ENCODE measurements at regions not wholly inside any gene's neighbourhood (a gene's known extent, or its start where the extent isn't known, plus 50 kb on each side); places are given as distances from the start of the nearest gene placed in this dataset.

- DNase-seq, result no peak
Measured at GRCh38 chr3:113096188-113096892, 105.6 kb downstream of the GTPBP8 start.

DNA sequence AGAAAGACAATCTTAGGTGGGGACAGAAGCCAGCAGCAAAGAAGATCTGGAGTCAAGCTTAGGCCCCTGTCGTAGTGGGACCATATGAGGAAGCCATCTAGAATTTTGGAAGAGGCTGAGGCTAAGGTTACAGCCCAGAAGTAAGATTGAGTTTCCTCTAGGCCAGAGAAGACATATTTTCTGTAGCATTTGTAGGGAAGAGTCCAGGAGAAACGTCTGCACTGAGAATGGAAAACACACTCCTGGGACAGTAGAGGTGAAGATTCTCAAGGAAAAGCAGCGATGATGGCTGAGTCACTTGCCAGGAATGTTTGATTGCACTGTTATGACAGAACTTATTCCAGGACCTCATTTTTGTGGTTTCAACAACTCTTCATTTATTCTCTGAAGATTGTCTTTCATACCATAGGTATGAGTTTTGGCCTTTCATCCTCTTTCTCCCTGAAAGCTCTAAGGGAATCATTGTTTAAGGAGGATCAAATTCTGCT is 107.2 kb downstream of the GTPBP8 start:
- no peak for DNase-seq

DNA sequence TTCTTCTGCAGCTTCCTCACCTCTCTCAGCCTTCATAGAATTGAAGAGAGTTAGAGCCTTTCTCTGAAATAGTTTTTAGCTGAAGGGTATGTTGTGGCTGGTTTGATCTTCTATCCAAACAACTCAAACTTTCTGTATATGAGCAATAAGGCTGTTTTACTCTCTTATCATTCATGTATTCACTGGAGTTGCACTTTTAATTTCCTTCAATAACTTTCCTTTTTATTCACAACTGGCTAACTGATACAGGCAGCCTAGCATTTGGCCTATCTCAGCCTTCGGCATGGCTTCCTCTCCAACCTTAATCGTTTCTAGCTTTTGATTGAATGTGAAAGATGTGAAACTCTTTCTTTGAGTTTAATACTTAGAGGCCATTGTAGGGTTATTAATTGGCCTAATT is 109.3 kb downstream of the GTPBP8 start:
- DNase-seq, result no peak

DNA sequence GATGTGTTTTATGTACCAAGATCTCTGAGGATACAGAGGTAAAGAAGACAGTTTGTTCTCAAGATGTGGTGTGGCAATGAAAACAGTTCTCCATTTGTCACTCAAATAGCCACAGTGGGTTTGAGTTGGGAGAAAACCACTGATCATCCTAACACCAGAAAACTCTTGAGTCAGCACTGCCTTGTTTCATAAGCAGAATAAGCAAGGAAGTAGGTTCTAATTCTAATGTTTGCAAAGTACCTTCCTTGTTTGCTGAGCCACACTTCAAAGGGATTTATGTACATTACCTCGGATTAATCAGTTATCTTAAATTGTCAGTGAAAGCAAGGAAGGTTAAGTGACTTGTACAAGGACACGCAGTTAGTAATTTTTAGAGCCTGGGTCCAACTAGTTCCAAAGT is 107.8 kb upstream of the BOC start:
- no peak for DNase-seq

- no peak for DNase-seq
Measured at GRCh38 chr3:113104357-113105092, 106.8 kb upstream of the BOC start.

DNA sequence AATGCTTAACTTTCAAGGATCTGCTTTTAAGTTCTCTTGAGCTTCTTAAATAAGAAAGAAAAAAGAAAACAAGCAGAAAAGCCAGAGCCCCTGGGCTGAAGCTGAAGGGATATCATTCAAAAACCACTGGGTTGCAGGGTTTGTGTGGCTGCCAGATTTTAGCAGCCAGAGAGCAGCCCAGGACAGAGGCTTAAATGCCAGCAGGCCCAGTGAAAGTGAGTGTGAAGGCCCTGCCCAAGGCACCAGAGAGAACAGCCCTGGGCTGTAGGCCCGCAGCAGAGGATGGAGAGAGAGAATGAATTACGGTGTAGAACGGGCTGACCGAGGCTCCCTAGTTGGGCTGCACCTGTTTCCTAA is 106.3 kb upstream of the BOC start:
- DNase-seq, result no peak

- no peak for DNase-seq
Measured at GRCh38 chr3:113105966-113106660, 105.2 kb upstream of the BOC start.

GRCh38 chr3:113110267-113110666 is 101.1 kb upstream of the BOC start:
- DNase-seq, result no peak

DNA sequence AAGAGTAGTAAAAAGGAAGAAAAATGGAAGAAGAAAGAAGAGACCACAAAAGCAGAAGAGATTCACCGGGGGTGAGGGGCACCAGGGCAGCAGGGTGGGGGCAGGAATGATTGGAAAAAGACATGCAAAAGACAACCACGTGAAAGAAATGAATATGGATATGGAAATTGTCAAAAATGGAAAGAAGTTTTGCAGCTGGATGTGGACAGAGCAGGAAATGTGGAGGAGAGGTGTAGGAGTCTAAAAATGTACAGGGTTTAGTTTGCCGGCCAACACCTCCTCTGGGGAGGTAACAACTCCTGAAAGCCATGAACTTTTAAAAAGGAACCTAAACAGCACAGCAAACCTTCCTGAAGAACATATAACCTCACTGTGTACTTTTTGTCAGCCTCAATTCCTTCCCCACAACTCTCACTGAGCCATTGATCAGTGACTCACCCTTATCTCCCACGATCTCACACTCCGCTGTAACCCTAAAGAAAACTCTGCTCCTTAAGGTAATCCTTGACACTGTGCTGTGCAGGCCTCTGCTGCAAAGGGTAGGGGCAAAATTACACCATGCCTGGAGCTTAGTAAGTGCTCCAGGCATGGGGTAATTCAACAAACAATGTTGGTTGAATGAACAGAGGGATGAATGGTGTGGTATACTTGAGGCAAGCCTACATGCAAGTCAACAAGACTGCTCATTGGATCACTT is 100.2 kb upstream of the BOC start:
- no peak for DNase-seq

- DNase-seq, result no peak
Measured at GRCh38 chr3:113113361-113113760, 98.0 kb upstream of the BOC start.

DNA sequence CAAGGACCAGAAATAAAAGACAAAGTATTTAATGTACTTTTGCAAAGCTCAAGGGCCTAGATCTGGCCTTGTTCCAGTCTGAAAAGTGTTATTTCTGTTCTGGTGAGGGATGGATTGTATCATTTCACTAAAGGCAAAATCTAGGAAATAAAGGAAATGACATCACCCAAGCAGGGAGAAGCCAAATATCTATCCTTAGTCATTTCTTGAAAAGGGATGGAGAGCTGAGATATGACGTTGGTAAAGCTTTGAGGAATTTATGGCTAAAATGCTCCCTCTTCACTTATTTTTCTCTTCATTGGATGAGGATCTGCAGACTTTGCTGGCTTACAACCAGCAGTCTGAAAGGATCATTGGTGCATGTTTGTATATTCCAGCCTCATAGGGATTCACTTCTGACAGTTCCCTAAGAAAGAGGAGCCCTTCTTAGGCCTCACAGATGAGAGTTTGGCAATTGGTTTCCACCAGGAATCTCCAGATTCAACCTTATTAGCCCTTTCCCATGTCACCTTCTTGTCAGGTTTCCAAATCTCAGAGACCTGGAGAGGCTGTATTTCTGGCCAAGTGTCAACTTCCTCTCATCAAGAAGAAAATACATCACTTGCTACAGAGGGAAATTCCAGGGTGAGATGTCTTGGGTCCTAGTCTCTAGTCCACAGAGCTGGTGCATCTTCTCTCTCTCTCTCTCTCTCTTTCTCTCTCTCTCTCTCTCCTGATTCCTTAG is 93.7 kb upstream of the BOC start:
- no peak for DNase-seq

- DNase-seq, result no peak
Measured at GRCh38 chr3:113118336-113118735, 93.0 kb upstream of the BOC start.

- peak; percentile 52 for DNase-seq
Measured at GRCh38 chr3:113124256-113124830, 87.0 kb upstream of the BOC start.

DNA sequence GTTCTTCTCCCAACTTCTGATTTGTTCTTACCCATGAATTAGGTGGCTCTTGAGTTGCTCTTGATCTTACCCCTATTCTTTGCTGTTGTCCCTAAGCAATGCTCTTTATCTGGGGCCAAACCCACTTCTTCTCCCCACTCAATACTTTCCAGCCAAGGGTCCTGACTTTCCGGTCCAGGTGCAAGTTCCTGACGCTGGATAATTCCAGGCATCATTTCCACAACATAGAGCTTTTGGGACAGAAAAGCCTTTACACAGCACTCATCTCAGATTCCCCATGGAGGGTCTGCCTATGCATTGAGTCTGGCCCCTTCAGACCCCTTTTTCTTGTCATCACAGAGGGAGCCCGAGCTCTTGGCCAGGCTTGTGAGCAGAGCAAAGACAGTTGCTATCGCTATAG is 85.4 kb upstream of the BOC start:
- no peak for DNase-seq

DNA sequence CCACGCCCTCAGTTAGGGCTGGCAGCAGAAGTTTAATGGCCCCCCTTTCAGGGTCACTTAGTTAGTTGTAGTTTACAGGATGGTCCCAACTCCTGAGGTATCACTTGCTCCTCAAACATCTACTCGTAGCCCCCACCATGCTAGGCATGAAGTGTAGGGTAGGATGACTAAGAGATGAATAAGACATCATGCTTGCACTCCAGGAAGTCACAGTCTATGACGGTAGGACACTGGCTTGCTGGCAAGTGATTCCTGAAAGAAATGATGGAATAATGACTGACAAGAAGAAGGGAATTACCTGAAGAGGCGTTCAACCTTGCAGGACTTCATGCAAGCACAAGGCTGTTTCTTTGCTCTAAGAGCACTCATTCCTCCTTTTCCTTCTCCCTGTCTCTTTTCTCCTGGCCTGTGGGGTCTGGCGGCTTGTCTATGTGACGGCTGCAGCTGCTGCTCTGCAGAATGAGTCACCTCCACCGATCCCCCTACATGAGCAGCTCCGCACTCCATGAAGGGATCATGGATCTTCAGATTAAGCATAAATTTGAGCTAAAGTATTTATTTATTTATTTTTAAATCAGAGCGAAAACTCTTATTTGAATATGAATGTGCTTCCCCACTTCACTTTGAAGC is 82.9 kb upstream of the BOC start:
- no peak for DNase-seq

DNA sequence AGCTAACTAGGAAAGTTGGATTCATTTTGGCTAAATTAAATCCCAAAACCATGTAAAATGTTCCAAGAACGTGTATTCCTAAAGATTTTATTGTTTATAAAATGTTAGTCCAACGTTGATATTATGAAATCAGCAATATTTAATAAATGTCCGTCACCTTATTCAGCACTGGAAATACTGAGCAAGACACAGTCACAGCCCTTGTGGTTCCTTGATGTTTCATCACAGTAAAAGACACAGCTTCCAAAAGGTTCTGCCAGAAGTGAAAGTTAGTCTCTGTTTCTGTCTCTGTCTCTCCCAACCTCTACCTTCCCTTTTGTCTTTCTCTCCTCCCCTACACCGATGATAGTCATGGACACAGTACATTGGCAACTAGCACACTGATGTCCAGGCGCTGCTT is 82.2 kb upstream of the BOC start:
- DNase-seq, result no peak

- no peak for DNase-seq
Measured at GRCh38 chr3:113132571-113132996, 78.8 kb upstream of the BOC start.

DNA sequence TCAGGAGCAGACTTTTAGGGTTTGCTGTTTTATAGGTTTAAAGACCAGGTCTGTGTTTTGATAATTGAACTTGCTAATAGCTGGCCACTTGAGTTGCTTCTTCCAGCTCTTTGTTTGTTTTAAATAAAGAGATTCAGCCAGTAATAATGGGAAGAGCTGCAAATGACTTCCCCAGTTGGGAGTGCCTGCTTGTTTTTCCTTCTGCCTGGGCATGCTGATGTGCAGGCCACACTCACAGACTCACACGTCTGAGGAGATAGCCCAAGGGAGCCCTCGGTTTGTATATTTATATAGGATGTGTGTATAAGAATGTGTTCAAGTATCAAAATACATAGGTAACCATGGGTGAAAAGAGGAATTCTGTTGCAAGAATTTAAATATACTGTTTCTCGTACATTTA is 78.2 kb upstream of the BOC start:
- DNase-seq, result no peak

- DNase-seq, result peak; percentile 10
Measured at GRCh38 chr3:113136071-113136470, 75.3 kb upstream of the BOC start.

GRCh38 chr3:113136544-113136943 is 74.8 kb upstream of the BOC start:
- no peak for DNase-seq

DNA sequence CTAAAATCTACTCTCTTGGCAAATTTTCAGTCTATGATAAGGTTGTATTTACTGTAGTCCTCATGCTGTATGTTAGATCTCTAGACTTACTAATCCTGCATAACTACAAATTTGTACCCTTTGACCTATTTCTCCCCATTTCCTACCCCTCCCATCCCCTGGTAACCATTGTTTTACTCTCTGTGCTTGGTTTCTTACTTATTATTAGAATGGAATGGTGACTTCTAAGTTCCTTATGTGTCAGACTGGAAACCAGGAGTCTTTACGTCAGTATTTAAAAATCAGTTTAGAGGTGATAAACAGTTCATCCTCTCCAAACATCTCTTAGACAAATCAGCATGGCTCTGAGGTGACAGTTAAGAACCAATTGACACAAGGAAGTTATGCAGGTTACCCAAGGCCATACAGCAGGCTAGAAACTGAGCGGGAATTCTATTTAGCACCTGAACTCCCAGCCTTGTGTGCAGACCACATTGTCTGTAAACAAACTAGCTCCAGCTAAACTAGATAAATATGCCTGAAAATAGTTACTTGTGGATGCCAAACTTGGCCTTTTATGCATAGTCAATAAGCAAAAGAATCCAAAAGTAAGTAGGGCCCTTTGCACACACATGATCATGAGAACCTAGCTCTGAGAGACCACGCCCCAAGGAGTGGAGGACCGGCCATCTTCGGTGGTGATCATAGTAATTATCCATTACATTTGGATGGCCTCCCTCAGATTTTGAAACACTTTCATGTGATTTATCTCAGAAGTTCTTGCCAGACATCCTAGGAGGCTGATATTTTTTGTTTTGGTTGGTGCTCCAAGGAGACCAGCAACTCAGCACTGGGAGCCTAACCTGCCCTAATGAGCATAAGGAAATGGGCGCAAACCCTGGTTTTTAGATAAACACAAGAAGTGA is 72.3 kb upstream of the BOC start:
- no peak for DNase-seq

Data from NCI-H2171 (cell line).